ENCODE measurements at regions not wholly inside any gene's neighbourhood (a gene's known extent, or its start where the extent isn't known, plus 50 kb on each side); places are given as distances from the start of the nearest gene placed in this dataset.

DNA sequence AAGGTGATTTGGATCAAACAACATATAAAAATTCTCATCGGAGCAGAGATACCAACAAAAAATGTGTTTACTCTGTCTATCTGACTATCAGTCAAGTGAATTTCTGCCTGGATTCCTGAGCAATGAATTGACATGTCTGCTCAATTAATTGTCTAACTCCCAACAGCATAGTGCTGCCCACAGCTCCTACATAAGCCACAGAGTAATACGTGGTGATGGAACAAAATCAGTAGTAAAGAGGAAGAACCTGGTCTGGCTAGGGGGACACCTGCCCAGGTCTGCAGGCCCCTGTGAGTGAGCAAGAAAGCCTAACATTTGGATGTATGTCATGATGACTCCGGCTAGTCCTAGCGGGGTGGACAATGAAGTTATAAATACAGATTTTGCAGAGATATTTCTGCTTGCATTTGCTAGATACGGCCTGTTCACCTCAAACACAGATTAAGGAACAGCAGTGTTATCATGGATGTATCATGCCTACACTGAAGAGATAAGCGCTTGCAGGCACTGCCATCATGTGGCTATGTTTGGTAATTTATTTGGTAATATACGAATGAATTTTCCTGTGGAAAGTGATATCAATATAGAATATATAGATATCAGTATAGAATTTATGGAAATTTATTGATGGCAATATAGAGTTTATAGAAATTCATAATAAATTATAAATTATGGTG is 69.6 kb upstream of the LRRC8B start:
- no peak overlapping the region for H3K4me3 ChIP-seq
- no peaks in the 10 kb centered on the region for H3K9me3 ChIP-seq (ENCODE audit: low read depth)
- no peaks in the 10 kb centered on the region for H3K27me3 ChIP-seq
- no peaks in the 10 kb centered on the region for H3K36me3 ChIP-seq
- peaks cover 13% of the 10 kb centered on the region for H3K4me1 ChIP-seq (ENCODE audit: low read depth)
- DNase-seq (ENCODE audit: low read depth in 1 of 2, low spot score in 1 of 2): peak; percentile 39 to 67
- TF ChIP-seq, protein P1, sequence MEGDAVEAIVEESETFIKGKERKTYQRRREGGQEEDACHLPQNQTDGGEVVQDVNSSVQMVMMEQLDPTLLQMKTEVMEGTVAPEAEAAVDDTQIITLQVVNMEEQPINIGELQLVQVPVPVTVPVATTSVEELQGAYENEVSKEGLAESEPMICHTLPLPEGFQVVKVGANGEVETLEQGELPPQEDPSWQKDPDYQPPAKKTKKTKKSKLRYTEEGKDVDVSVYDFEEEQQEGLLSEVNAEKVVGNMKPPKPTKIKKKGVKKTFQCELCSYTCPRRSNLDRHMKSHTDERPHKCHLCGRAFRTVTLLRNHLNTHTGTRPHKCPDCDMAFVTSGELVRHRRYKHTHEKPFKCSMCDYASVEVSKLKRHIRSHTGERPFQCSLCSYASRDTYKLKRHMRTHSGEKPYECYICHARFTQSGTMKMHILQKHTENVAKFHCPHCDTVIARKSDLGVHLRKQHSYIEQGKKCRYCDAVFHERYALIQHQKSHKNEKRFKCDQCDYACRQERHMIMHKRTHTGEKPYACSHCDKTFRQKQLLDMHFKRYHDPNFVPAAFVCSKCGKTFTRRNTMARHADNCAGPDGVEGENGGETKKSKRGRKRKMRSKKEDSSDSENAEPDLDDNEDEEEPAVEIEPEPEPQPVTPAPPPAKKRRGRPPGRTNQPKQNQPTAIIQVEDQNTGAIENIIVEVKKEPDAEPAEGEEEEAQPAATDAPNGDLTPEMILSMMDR (IDR thresholded peaks at IDR 0.05; ENCODE audit: low read depth, low read length): peak; percentile 41
- no peak overlapping the region for H3K27ac ChIP-seq

DNA sequence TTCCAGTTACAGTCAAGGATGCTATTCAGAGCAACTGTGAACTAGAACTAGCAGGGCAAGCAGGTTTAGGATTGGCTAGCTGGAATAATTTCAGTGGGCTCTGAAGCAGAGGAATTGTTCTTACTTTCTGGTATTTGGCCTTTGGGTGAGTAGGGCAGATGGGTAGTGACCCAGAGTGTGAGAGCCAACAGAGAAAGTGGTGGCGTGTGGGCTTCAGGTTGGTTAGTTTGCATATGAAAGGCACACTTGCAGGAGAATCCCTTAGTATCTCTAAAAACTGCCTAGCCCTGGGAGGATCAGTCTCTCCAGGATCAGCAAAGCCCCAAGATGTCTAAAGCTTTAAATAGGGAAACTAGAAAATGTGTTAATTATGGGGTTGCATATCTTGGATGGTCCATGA is 67.6 kb upstream of the LRRC8B start:
- no peak overlapping the region for H3K27ac ChIP-seq
- no peaks in the 10 kb centered on the region for H3K27me3 ChIP-seq
- no peak for DNase-seq (ENCODE audit: low read depth in 1 of 2, low spot score in 1 of 2)
- TF ChIP-seq, protein P1 (IDR thresholded peaks at IDR 0.05; ENCODE audit: low read depth, low read length): no peak
- H3K36me3 ChIP-seq: no peaks in the 10 kb centered on the region
- H3K4me3 ChIP-seq: no peak overlapping the region
- H3K4me1 ChIP-seq (ENCODE audit: low read depth): peaks cover 9% of the 10 kb centered on the region
- no peaks in the 10 kb centered on the region for H3K9me3 ChIP-seq (ENCODE audit: low read depth)

DNA sequence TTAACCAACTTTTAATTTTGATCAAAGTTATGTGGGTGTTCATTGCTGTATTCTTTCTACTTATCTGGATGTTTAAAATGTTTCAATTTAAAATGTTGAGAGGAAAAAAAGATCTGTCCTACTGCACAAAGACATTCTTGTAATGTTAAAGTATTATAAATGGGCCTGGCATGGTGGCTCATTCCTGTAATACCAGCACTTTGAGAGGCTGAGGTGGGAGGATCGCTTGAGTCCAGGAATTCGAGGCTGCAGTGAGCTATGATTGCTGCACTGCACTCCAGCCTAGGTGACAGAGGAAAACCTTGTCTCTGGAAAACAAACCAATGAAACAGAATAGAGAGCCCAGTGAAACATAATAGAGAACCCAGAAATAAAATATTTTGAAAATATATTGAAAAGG is 65.5 kb upstream of the LRRC8B start:
- Histone ChIP-seq H3K36me3 (no peaks in the 10 kb centered on the region), H3K27ac (no peak overlapping the region), H3K4me3 (no peak overlapping the region), H3K27me3 (no peaks in the 10 kb centered on the region), H3K9me3 (ENCODE audit: low read depth) (no peaks in the 10 kb centered on the region), H3K4me1 (ENCODE audit: low read depth) (no peaks in the 10 kb centered on the region)
- TF ChIP-seq, protein P1 (IDR thresholded peaks at IDR 0.05; ENCODE audit: low read depth, low read length): no peak
- DNase-seq (ENCODE audit: low read depth in 1 of 2, low spot score in 1 of 2): no peak

DNA sequence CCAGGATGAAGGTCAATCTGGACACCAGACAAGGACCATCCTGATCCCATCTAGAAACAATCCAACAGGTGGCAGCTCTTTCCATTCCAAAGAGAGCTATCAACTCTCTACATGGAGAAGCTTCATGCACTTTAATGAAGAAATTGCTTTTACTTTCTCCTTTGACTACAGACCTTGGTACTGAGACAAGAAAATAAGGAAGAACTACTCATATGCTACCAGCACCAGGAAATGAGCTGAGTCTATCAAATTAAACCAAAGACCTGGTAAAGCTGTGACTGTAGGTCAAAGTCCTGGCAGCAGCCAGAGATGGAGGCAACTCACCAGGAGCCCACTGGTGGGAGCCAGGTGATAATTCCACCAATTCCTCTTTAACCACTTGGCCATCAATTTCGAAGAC is 64.3 kb upstream of the LRRC8B start:
- DNase-seq (ENCODE audit: low read depth in 1 of 2, low spot score in 1 of 2): no peak
- no peaks in the 10 kb centered on the region for H3K9me3 ChIP-seq (ENCODE audit: low read depth)
- H3K4me3 ChIP-seq: no peak overlapping the region
- H3K27me3 ChIP-seq: no peaks in the 10 kb centered on the region
- H3K4me1 ChIP-seq (ENCODE audit: low read depth): no peaks in the 10 kb centered on the region
- H3K27ac ChIP-seq: no peak overlapping the region
- H3K36me3 ChIP-seq: no peaks in the 10 kb centered on the region
- TF ChIP-seq, protein P1 (IDR thresholded peaks at IDR 0.05; ENCODE audit: low read depth, low read length): no peak

DNA sequence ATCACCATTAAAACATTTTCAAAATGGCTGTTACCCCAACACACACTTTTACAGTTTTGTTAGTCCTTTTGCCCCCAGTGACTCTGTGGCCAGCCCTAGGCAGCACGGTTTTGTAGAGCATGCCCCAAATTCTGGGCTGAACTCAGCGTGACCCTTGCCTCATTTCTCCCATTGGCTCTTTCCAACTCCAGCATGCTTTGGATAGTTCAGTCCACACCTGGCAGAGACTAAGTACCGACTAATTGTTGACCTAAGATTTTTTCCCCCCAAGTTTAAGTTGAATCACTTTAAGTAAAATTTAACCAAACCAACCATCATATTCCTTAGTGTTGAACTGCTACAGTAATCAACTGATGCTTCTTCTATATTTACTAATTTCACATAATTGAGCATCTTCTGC is 62.4 kb upstream of the LRRC8B start:
- H3K4me3 ChIP-seq: no peak overlapping the region
- H3K27ac ChIP-seq: no peak overlapping the region
- H3K4me1 ChIP-seq (ENCODE audit: low read depth): no peaks in the 10 kb centered on the region
- H3K36me3 ChIP-seq: no peaks in the 10 kb centered on the region
- H3K9me3 ChIP-seq (ENCODE audit: low read depth): no peaks in the 10 kb centered on the region
- no peaks in the 10 kb centered on the region for H3K27me3 ChIP-seq
- no peak for DNase-seq (ENCODE audit: low read depth in 1 of 2, low spot score in 1 of 2)
- TF ChIP-seq, protein P1 (IDR thresholded peaks at IDR 0.05; ENCODE audit: low read depth, low read length): no peak

Data from cardiac muscle cell (in vitro differentiated cells and primary cell).